Testis (tissue), 2 donors: ENCODE measurements at regions not wholly inside any gene's neighbourhood (a gene's known extent, or its start where the extent isn't known, plus 50 kb on each side); places are given as distances from the start of the nearest gene placed in this dataset.
"Not testable (repeated sequence)": the region's sequence is repeated elsewhere in the genome, so short reads cannot be mapped to it uniquely, and the experiment has no call there.

Experiments used
- DNase-seq: peaks from one replicate; pipeline ENCODE4 v3.0.0-alpha.2; 2019
- H3K27ac ChIP-seq, 2 donors: fragments of 200-600 bp; sonication (generic); one replicate each; pipeline ENCODE4 v1.5.1; 2019
- H3K27me3 ChIP-seq: fragments of 200-600 bp; sonication (generic); one replicate; pipeline ENCODE4 v1.5.1; 2019
- H3K36me3 ChIP-seq: fragments of 200-600 bp; sonication (generic); one replicate; pipeline ENCODE4 v1.5.1; 2017; ENCODE audit warnings: low read depth; ENCODE audit errors: missing control alignments
- H3K4me1 ChIP-seq: fragments of 200-600 bp; sonication (generic); one replicate; pipeline ENCODE4 v1.5.1; 2019
- H3K4me3 ChIP-seq, 2 donors: fragments of 200-600 bp; sonication (generic); one replicate each; pipeline ENCODE4 v1.5.1; 2017 to 2019
- H3K9me3 ChIP-seq: fragments of 200-600 bp; sonication (generic); one replicate; pipeline ENCODE4 v1.5.1; 2017
- WGBS, 2 donors: methylation state at CpG; one replicate each; pipeline ENCODE4 v1.1.5; 2018; 5-methylcytosine and 5-hydroxymethylcytosine counted together
- intact Hi-C: fragments of 100-400 bp; cut with DNase I; formaldehyde crosslinking; loops from one replicate; pipeline ENCODE4 v1.15.1; 2023; ENCODE audit warnings: low total_unique reads

DNA sequence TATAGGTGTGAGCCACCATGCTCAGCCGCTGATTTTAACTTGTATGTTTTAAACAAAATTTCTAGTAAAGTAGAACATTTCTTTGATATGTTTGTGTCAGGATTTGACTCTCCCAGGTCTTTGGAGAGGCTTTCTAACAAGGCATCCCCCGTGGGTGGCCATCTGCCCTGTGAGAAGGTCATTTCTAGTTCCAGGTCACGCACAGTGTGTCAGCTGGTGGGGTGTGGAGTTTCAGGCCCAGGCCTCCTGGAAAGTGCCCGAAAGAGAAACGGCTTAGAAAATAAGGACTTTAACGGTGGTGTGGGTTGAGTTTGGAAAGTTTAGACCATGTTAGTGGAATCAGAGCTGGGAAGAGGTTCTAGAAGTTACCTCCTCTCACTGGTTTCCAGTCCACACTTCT, 61.0 kb downstream of the SPDYE17 start:
- H3K27me3 ChIP-seq, H3K36me3 ChIP-seq, H3K4me1 ChIP-seq, H3K27ac ChIP-seq, H3K9me3 ChIP-seq, intact Hi-C loops, H3K4me3 ChIP-seq, DNase-seq: not testable (repeated sequence)
- WGBS, 2 donors = 100% methylated on average over 1 to 3 of the region's 6 CpGs

DNA sequence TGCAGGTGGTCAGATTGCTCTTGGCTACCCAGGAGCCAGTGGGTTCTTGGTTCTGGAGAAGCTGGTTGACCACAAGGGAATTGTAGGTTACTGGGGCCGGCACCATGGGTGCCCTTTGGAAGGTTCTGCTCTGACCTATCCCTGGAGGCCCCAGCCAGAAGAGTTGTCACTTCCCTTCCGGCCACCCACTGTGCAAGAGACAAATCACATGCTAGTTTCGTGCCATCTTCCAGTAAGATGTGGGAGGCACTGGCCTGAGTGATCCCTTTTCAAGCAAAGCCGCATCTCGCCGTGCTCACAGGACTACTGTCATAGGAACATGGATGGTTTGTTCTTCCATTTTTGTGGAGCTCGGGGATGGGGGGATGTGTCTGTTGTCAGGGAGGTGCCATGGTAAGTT, 62.3 kb downstream of the SPDYE17 start:
- H3K27ac ChIP-seq, H3K36me3 ChIP-seq, DNase-seq, intact Hi-C loops, H3K27me3 ChIP-seq, H3K4me1 ChIP-seq, H3K4me3 ChIP-seq, H3K9me3 ChIP-seq: not testable (repeated sequence)
- WGBS, 2 donors = 89 to 100% methylated on average over 1 of the region's 7 CpGs

DNA sequence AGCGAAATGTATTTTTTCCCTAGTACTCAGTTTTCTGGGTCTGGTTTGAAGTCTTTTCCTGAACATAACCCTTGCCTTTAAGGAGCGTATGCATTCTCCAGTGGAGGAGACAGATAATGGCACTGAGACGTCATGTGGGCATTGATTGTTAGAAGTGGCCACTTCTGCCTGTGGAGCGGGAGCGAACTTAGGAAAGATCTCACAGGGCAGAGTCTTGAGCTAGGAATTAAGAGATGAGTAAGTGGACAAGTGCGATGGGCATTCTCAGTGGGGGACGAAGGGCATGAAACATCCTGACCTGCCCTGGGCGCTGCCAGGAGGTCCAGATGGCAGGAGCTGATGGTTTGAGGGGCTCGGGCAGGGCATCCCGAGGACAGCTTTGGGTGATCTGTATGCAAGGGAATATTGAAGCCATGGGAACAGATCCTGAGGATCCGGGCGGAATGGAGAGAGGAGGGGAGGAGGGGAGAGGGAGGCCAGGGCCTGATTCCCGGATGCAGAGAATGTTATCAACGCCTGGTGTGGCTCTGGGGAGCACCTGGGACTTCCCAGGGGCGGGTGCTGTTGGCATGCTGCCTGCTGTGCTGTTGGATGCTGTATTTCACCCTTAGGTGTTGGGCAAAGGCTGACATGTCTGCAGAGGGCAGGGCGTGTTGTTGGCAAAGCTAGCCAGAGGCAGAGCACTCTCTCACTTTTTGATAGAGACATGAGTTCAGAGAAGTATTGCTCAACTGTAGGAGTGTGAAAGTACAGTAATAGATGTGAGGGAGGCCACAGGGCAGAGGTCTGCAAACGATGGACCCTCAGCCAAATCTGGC, 66.2 kb downstream of the SPDYE17 start:
- WGBS, 2 donors = no CpG with 5 or more reads among the region's 17 CpGs
- H3K27me3 ChIP-seq, H3K4me3 ChIP-seq, intact Hi-C loops, H3K27ac ChIP-seq, H3K36me3 ChIP-seq, H3K9me3 ChIP-seq, H3K4me1 ChIP-seq, DNase-seq: not testable (repeated sequence)

DNA sequence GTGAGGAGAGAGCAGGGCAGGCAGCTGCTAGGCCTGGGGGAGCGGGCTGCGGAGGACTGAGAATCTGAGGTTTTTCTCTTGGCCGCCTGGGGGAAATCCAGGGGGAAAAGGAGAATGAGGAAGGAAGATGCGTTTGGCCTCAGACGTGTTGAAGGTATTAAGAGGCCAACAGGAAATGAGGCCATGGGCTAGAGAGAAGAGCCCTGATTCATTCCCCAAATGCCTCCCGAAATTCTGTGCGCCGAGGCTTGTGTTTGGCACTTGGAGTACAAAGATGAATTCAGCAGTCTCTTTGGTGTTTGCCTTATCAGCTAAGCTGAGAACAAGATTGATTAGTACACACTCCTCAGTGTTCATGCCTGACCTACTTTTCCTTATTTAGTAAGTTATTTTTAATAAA, 68.1 kb downstream of the SPDYE17 start:
- WGBS, 2 donors = no CpG with 5 or more reads among the region's 8 CpGs
- not testable (repeated sequence) for H3K27ac ChIP-seq

DNA sequence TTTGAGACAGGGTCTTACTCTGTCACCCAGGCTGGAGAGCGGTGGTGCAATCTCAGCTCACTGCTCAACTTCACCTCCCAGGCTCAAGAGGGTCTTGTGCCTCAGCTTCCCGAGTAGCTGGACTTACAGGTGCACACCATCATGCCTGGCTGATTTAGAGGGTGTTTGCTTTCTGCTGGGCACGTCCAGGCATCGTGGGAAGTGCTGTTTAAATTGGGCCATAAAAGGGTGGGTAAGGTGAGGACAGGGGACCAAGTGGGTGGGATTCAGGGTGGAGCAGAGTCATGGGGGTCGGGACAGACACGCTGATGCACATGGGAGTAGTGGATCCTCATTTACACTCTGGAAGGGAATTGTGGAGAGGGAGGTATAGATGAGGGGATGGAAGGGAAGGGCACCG, 69.1 kb downstream of the SPDYE17 start:
- H3K4me1 ChIP-seq, intact Hi-C loops, H3K27ac ChIP-seq, DNase-seq, H3K36me3 ChIP-seq, H3K27me3 ChIP-seq, H3K4me3 ChIP-seq, H3K9me3 ChIP-seq: not testable (repeated sequence)
- WGBS, 2 donors = 72 to 85% methylated on average over 4 to 5 of the region's 7 CpGs

More for the DNA sequence above, 68.1 kb downstream of the SPDYE17 start:
- H3K4me3 ChIP-seq, H3K9me3 ChIP-seq, DNase-seq, H3K4me1 ChIP-seq, H3K36me3 ChIP-seq, intact Hi-C loops, H3K27me3 ChIP-seq: not testable (repeated sequence)

DNA sequence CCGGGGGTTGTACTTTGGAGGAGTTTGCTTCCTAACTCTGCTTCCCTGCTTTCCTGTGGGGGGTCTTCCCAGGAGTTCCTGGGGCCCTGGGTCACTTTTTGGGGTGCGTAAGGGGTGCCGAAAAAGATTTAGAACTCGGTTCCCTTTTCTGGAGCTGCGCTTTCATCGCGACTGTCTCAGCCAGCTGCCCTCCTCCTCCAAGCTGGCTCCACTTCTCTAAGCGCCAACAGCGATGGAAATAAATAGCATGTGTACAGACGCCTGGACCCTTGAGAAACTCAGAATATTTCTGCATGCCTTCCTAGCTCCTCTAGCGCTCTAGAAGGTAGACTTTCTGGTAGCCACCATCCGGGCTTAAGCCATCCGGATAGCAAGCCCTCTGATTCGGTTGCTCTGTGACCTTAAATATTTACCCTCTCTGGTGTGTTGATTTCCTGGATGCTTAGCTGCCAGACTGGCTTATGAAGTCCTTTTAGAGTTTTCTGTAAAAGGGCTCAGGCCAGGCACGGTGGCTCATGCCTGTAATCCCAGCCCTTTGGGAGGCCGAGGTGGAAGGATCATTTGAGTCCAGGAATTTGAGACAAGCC, 71.7 kb downstream of the SPDYE17 start:
- not testable (repeated sequence) for H3K4me3 ChIP-seq

DNA sequence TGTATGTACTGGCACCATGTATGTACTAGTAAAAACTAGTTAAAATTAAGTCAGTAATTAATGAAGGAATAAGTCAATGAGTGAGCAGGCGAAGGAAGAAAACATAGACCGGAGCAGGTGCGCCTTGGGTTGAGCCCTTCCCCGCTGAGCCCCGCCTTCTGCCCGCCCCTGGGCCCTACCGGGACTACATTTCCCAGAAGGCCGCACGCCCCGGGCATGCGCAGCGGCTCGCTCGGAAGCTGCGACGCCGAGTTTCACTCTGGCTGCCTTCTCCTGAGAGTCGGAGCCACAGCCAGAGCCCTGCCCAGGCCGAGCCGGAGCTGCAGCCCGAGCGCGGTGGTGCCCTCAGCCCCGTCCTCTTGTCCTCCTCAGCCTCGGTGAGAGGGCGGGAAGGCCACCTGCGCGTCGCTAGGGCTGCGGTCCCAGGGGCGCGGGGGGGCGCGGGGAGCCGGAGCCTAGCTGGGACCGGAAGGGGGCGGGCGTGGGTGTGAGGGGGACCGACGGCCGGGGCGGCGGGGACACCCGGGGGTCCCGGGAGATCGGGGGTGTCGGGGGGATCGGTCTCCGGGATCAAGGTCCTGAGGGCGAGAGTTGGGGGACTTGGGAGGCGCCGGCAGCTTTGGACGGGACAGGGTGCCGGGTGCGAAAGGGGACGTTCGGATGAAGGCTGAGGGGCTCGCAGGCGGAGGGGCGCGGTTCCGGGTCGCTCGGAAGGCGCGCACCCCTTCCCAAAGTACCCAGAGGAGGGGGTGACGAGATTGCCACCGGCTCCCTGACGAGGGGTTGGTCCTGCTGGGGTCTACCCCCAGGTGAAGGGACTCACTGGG, 72.4 kb downstream of the SPDYE17 start:
- H3K4me3 ChIP-seq, intact Hi-C loops, H3K27me3 ChIP-seq, H3K4me1 ChIP-seq, H3K9me3 ChIP-seq, DNase-seq, H3K27ac ChIP-seq, H3K36me3 ChIP-seq: not testable (repeated sequence)
- WGBS, 2 donors = no CpG with 5 or more reads among the region's 69 CpGs

More for the DNA sequence above, 71.7 kb downstream of the SPDYE17 start:
- DNase-seq, H3K9me3 ChIP-seq, H3K36me3 ChIP-seq, intact Hi-C loops, H3K27me3 ChIP-seq, H3K4me1 ChIP-seq, H3K27ac ChIP-seq: not testable (repeated sequence)
- no CpG with 5 or more reads among the region's 16 CpGs for WGBS, 2 donors

DNA sequence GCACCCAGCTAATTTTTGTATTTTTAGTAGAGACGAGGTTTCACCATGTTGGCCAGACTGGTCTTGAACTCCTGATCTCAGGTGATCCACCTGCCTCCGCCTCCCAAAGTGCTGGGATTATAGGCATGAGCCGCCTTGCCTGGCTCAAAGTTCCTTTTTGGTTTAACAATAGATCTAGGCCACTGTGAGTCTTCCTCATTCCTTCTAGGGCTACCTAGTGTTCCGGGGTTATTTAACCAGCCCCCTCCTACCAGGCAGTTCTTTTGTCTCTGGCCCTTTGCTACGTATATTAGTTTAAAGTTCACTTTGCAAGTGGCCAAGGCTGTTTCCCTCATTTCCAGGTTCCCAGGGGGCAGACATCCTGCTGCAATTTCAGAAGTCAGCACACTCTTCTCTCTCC, 75.6 kb downstream of the SPDYE17 start:
- H3K36me3 ChIP-seq, H3K4me1 ChIP-seq, H3K27me3 ChIP-seq, H3K4me3 ChIP-seq, H3K27ac ChIP-seq, DNase-seq, intact Hi-C loops, H3K9me3 ChIP-seq: not testable (repeated sequence)
- WGBS, 2 donors = no CpG with 5 or more reads among the region's 5 CpGs

DNA sequence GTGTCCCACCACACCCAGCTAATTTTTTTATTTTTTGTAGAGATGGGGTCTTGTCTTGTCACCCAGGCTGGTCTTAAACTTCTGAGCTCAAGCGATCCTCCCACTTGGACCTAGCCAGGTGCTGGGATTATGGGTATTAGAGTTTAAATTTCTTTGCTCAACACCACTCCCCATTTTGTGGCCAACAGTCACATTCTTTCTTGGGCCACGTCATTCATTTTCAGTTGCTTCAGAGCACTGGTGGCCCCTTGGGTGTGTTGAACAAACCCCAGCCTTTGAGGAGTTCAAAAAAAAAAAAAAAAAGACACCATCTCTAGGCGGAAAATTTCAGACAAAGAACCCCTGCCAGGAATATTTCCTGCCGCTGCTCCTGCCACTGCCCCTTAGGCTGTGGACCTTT, 77.0 kb downstream of the SPDYE17 start:
- 100% methylated on average over 1 of the region's 4 CpGs; no CpG with 5 or more reads in 1 of the 2 donors for WGBS, 2 donors

DNA sequence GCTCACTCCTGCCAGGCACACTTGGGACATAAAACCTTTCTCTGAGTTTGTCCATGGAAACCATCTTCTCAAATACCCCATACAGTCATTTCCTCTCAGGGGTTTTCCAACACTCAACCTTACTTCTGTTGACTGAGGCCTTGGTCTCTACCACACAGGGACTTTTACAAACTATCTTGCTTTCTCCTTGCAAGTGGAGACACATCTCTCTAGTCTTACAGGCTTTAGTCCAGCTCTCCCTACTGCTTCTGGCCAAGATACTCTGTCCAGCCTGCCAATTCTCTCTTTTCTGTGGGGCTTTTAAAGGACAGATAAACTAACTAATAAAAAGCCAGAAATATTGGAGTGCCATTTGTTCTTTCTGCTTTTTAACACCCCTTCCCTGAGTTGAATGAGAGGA, 87.6 kb downstream of the SPDYE17 start:
- H3K27me3 ChIP-seq, H3K4me3 ChIP-seq, H3K36me3 ChIP-seq, DNase-seq, H3K27ac ChIP-seq, H3K4me1 ChIP-seq, H3K9me3 ChIP-seq, intact Hi-C loops: not testable (repeated sequence)

More for the DNA sequence above, 77.0 kb downstream of the SPDYE17 start:
- H3K4me1 ChIP-seq, H3K9me3 ChIP-seq, intact Hi-C loops, H3K27ac ChIP-seq, H3K36me3 ChIP-seq, DNase-seq, H3K27me3 ChIP-seq, H3K4me3 ChIP-seq: not testable (repeated sequence)

DNA sequence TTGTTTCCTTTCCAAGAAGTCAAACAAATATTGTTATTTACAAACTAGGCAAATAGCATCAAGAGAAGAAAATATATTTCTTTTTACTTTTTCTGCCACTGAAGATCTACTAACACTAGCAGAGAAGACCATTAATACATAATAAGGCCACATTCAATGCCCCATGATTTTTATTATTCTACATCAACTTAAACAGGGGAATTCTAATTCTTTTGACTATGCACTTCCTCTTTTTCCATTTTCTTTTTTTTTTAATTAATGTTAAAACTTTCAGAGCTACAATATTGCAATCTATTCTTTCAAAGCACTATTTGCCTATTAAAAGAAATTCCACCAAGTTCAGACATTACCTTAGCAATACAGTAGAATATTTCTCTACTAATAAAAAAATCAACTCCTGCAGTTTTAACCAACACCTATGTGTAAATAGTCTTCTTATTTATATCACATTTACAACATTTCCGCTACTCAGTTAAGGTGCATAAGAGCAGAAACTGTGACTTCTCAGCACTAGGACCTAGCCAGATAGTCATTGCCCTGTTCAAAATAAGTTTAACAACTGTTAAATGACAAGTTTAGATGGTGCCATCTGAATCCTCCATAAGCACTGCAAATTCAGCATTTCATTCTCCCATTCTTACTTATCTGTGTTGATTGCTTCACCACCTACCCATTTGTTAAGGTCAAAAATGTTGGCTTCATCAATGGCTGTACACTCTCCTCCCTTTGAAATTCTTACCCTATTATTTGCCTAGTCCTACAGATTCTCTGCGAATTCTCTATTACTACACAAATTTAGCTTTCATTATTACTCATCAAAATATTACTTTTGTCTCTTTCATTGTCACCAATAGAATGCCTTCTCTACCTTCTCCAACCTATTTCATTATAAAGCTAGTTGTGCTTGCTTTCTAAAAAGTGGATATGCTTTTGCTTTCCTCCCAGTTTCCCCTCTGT, 90.1 kb downstream of the SPDYE17 start:
- H3K27ac ChIP-seq, H3K4me1 ChIP-seq, H3K9me3 ChIP-seq, intact Hi-C loops, DNase-seq, H3K4me3 ChIP-seq, H3K27me3 ChIP-seq, H3K36me3 ChIP-seq: not testable (repeated sequence)
- 96 to 100% methylated on average over 1 of the region's 2 CpGs for WGBS, 2 donors
